ENCODE measurements at regions not wholly inside any gene's neighbourhood (a gene's known extent, or its start where the extent isn't known, plus 50 kb on each side); places are given as distances from the start of the nearest gene placed in this dataset.

DNA sequence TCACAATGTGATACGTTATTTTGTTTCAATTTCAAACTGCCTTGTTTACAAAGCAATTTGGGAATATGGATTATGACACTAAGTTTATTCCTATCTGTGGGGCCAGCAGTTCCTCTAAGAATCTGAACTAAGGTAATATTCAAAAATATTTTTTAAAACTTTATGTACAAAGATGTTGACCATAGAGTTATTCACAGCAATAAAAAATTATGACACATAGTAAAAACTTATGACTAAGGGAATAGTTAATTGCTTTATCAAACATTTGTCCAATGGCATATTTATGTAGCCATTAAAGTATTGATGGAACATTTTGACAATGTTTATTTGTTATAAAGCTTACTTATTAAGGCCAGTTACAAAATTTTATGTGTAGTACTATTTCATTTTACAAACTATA is 73.4 kb upstream of the FREM1 start:
- no peak overlapping the region for H3K4me3 ChIP-seq
- H3K9me3 ChIP-seq: no peaks in the 10 kb centered on the region
- 86 to 90% methylated on average over 1 of the region's 1 CpG for WGBS, 2 donors
- no peaks in the 10 kb centered on the region for H3K4me1 ChIP-seq
- DNase-seq: no peak
- no peaks in the 10 kb centered on the region for H3K27me3 ChIP-seq
- H3K27ac ChIP-seq: no peak overlapping the region
- intact Hi-C loops (cut with DNase I; ENCODE audit: low total_unique reads): no loop called here
- TF ChIP-seq, protein P1, sequence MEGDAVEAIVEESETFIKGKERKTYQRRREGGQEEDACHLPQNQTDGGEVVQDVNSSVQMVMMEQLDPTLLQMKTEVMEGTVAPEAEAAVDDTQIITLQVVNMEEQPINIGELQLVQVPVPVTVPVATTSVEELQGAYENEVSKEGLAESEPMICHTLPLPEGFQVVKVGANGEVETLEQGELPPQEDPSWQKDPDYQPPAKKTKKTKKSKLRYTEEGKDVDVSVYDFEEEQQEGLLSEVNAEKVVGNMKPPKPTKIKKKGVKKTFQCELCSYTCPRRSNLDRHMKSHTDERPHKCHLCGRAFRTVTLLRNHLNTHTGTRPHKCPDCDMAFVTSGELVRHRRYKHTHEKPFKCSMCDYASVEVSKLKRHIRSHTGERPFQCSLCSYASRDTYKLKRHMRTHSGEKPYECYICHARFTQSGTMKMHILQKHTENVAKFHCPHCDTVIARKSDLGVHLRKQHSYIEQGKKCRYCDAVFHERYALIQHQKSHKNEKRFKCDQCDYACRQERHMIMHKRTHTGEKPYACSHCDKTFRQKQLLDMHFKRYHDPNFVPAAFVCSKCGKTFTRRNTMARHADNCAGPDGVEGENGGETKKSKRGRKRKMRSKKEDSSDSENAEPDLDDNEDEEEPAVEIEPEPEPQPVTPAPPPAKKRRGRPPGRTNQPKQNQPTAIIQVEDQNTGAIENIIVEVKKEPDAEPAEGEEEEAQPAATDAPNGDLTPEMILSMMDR (IDR thresholded peaks at IDR 0.05): no peak
- TF ChIP-seq POLR2A (IDR thresholded peaks at IDR 0.05): no peak
- H3K36me3 ChIP-seq (ENCODE audit: low read depth, missing control alignments): no peaks in the 10 kb centered on the region

DNA sequence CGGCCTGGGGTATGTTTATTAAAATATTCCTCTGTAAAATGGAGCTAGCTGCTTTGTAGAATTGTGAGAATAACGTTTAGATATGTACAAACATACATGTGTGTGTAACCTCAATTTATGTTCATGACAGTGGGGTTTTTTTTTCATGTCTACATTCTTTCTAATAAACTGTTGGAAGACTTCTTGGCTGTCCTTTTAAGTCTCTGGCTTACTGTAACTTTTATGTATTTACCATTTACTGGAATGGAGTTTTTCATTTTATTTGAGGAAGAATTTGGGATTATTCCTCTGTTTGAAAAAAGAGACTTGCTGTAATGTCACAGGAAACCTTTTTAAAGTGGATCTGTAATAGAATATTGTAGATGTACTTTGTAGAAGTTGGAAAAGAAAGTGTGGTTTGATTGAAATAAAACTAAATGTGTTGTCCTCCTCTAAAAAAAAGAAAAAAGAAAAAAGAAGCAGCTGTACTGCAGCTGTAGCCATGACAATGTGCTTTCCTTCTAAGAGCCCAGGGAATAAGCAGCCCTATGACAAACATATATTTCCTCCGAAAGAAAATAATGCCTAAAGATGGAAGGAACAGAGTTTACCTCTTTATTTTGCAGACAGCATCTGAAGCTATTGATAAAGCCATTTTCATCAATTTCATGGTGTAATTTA is 71.2 kb upstream of the FREM1 start:
- 71 to 72% methylated on average over 3 of the region's 3 CpGs for WGBS, 2 donors
- H3K27ac ChIP-seq: no peak overlapping the region
- TF ChIP-seq, protein P1 (IDR thresholded peaks at IDR 0.05): no peak
- TF ChIP-seq POLR2A (IDR thresholded peaks at IDR 0.05): no peak
- no peak overlapping the region for H3K4me3 ChIP-seq
- H3K9me3 ChIP-seq: no peaks in the 10 kb centered on the region
- intact Hi-C loops (cut with DNase I; ENCODE audit: low total_unique reads): no loop called here
- H3K4me1 ChIP-seq: no peaks in the 10 kb centered on the region
- no peaks in the 10 kb centered on the region for H3K27me3 ChIP-seq
- no peak for DNase-seq
- H3K36me3 ChIP-seq (ENCODE audit: low read depth, missing control alignments): no peaks in the 10 kb centered on the region

DNA sequence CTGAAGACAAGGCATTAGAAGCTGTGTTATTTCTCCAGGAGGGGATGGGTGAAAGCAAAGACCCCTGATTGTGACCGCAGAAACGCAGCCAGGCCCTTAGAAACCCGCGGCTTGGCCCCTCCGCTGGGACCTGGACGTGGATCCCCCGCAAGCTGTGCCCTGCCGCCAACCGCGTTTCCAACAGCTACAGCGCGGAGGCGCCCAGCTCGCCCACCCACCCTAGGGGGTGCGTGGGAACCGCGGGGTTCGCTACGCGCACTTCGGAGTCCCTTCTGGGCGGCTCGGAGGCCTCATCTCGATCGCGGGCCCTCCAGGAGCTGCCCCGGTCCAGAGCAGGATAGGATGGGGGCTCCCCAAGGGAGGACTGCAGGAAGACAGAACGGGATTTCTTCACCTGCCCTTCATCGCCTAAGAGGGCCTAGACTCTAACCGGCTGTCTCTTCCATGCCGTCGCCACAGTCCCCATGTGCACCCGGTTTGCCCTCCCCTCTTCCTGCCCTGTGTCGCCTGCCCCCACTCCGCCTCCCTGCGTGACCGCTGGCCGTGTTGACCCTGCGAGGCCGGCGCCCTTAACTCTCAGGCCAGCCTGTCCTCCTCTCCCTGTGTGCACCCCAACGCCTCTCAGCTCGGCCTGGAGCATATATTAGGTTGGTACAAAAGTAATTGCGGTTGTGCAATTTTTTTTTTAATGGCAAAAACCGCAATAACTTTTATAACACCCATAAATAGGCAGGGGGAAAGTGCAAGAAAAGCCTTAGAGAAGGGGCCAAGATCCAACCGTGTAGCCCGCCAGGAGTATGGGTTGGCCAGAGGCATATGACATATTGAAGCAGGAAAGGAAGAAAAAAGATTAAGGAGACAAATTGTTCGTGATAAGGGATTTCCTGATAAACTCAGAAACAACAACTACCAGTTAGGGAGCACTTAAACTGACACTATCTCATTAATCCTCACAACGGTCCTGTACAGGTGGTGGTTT is 68.1 kb upstream of the FREM1 start:
- Histone ChIP-seq H3K4me3 (peak overlapping the region; percentile 34 to 38), H3K36me3 (ENCODE audit: low read depth, missing control alignments) (no peaks in the 10 kb centered on the region), H3K27ac (no peak overlapping the region), H3K9me3 (no peaks in the 10 kb centered on the region), H3K27me3 (no peaks in the 10 kb centered on the region), H3K4me1 (no peaks in the 10 kb centered on the region)
- WGBS, 2 donors: 43 to 66% methylated on average over 22 to 49 of the region's 49 CpGs
- peak; percentile 15 for DNase-seq
- intact Hi-C loops (cut with DNase I; ENCODE audit: low total_unique reads): no loop called here
- TF ChIP-seq POLR2A (IDR thresholded peaks at IDR 0.05): no peak
- TF ChIP-seq, protein P1 (IDR thresholded peaks at IDR 0.05): no peak

DNA sequence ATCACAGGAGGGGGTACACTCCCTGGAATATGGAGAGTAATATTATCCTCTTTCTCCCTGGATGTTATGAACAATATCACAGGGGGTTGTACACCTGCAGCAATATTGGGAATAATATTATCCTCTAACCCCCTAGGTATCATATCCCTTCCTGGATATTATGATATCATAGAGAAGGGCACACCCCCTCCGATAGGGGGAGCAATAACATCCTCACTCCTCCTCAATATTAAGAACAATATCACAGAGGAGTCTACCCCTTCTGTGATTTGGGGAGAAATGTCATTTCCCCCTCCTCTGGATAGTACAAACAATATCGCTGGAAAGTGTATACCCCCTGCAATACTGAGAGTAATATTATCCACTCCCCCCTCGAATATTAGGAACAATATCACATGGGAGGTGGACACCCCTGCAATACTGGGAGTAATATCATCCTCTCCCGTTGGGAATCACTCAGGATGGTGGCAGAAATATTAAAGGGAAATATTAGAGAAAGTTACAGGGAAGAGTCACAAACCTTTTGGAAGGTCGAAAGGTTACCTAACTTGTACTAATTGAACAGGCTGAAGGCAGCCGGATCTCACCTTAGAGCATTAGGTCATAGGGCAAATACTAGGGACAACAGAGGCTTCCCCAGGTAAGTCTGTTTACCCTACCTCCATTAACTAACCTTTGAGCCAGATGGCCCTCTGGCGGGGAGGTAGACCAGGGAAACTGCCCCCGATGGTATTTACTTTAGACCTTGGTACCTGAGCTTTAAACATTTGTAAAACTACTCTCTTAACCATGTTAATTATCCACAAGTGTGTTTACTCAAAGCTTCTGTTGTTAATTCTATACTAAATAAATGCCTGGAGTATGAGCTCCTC is 57.5 kb upstream of the FREM1 start:
- TF ChIP-seq POLR2A (IDR thresholded peaks at IDR 0.05): no peak

More for the DNA sequence above, 57.5 kb upstream of the FREM1 start:
- intact Hi-C loops (cut with DNase I; ENCODE audit: low total_unique reads): no loop called here
- Histone ChIP-seq H3K27me3 (no peaks in the 10 kb centered on the region), H3K4me3 (no peak overlapping the region), H3K9me3 (no peaks in the 10 kb centered on the region), H3K27ac (no peak overlapping the region), H3K4me1 (no peaks in the 10 kb centered on the region), H3K36me3 (ENCODE audit: low read depth, missing control alignments) (no peaks in the 10 kb centered on the region)
- DNase-seq: no peak
- 93 to 96% methylated on average over 8 of the region's 8 CpGs for WGBS, 2 donors

Measured in testis (tissue), 2 donors.